ENCODE measurements at regions not wholly inside any gene's neighbourhood (a gene's known extent, or its start where the extent isn't known, plus 50 kb on each side); places are given as distances from the start of the nearest gene placed in this dataset.
"Not testable (repeated sequence)": the region's sequence is repeated elsewhere in the genome, so short reads cannot be mapped to it uniquely, and the experiment has no call there.

DNA sequence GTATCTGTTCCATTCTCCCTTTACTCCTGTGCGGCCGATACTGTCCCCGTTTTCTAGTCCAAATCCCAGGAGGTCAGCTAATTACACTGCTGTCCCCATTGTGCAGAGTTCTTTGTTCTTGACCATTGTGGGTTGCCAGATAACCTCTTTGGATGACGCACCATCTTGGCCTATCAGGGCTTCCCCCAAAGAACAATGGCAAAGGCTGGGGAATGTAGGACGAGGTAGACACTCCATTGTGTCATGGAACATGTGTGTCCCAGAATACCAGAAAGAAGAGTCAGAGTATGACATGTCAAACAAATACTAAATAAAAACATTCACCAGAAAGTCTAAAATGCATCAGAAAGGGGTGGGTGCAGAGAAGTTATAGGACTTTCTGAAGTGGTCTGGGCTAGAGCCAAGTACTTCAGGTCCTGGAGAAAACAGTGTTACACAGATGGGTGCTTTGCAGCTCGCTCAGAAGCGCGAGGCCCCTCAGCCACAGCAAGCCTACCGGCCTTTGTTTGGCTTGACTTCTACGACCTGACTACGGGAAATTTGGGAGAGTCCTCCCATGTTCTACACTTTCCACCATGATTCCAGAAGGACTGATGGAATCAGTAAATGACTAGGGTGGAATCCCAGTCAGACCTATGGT lies 83.2 kb upstream of the SSBP2 start:
- in situ Hi-C loops (cut with MboI; ENCODE audit: low sequenced_read_pairs) = no loop called here
- DNase-seq (ENCODE audit: low spot score in 2 of 2) = no peak
- Histone ChIP-seq H3K36me3 (replicated peaks) (no peaks in the 10 kb centered on the region), H3K4me1 (no peaks in the 10 kb centered on the region), H3K27me3 (ENCODE audit: low read depth) (no peaks in the 10 kb centered on the region), H3K4me3 (no peak overlapping the region), H3K9me3 (no peaks in the 10 kb centered on the region)

DNA sequence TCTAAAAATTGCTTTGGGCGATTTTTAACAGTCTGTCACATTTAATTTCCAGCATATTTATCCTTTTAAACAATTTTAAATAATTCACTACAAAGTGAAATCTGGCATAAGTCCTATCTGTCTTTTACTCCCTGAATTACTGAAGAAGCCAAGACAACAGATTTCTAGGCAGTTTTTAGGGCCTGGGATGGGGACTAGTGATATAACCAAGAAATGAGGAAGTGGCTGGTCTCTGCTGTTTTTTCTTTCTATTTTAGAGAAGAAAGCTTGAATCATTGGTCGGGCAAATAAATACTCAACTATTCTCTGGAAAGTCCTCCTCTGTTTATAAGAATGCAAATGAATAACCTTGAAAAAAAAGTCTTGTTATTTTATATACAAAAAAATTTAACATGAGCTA lies 79.7 kb upstream of the SSBP2 start:
- H3K36me3 ChIP-seq (replicated peaks) = no peaks in the 10 kb centered on the region
- no peaks in the 10 kb centered on the region for H3K4me1 ChIP-seq
- in situ Hi-C loops (cut with MboI; ENCODE audit: low sequenced_read_pairs) = no loop called here
- no peaks in the 10 kb centered on the region for H3K9me3 ChIP-seq
- no peak overlapping the region for H3K4me3 ChIP-seq
- no peak for DNase-seq (ENCODE audit: low spot score in 2 of 2)
- H3K27me3 ChIP-seq (ENCODE audit: low read depth) = no peaks in the 10 kb centered on the region

DNA sequence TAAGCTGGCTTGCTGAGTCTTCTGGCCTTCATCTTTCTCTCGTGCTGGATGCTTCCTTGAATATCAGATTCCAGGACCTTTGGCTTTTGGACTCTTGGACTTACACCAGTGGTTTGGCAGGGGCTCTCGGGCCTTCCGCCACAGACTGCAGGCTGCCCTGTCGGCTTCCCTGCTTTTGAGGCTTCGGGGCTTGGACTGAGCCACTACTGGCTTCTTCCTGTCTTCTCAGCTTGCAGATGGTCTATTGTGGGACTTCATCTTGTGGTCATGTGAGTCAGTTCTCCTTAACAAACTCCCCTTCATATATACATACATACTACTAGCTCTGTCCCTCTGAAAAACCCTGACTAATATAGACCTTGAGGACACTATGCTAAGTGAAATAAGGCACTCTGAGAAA lies 78.3 kb upstream of the SSBP2 start:
- Histone ChIP-seq H3K27me3 (ENCODE audit: low read depth) (no peaks in the 10 kb centered on the region), H3K9me3 (no peaks in the 10 kb centered on the region), H3K4me3 (no peak overlapping the region), H3K4me1 (no peaks in the 10 kb centered on the region), H3K36me3 (replicated peaks) (no peaks in the 10 kb centered on the region)
- no peak for DNase-seq (ENCODE audit: low spot score in 2 of 2)
- in situ Hi-C loops (cut with MboI; ENCODE audit: low sequenced_read_pairs) = no loop called here

DNA sequence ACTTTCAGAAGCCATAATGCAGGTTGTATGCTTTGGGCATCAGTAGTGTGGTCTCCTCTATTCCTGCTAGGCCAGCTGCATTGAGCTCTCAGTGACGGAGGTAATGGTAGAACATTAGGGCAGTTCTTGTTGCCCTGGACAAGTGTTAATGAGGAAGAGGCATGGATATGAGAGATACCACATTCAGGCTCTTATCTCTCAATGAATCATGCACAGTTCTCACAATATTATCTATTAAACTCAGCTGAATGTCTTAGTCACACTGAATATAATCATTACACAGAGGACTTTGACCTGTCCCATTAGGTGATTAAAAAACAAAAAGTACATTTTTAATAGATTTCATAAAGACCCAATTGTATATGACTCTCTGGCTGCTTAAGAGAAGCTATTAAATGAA lies 76.6 kb upstream of the SSBP2 start:
- no peak for DNase-seq (ENCODE audit: low spot score in 2 of 2)
- no peaks in the 10 kb centered on the region for H3K4me1 ChIP-seq
- H3K9me3 ChIP-seq = no peaks in the 10 kb centered on the region
- no peak overlapping the region for H3K4me3 ChIP-seq
- no peaks in the 10 kb centered on the region for H3K27me3 ChIP-seq (ENCODE audit: low read depth)
- in situ Hi-C loops (cut with MboI; ENCODE audit: low sequenced_read_pairs) = no loop called here
- no peaks in the 10 kb centered on the region for H3K36me3 ChIP-seq (replicated peaks)

DNA sequence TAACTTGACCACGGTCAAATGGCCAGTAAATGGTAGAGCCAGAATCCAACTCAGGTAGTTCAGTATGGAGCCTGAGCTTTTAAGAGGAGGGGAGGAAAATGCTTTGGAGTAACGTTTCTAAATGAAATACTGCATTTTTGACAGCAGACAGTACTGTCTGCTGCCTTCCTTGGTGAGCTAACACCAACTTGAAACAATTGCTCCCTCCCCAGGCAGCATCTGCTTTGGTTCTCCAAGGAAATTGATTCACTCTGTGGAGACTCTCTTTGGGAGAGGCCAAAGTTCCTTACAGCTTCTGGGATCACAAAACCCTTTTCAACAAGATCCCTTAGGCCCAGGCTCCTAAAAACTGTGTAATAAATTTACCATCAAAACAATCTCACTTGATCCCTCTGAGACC lies 75.2 kb upstream of the SSBP2 start:
- Histone ChIP-seq H3K36me3 (replicated peaks) (no peaks in the 10 kb centered on the region), H3K27me3 (ENCODE audit: low read depth) (no peaks in the 10 kb centered on the region), H3K9me3 (no peaks in the 10 kb centered on the region), H3K4me3 (no peak overlapping the region), H3K4me1 (no peaks in the 10 kb centered on the region)
- no peak for DNase-seq (ENCODE audit: low spot score in 2 of 2)
- in situ Hi-C loops (cut with MboI; ENCODE audit: low sequenced_read_pairs) = no loop called here

DNA sequence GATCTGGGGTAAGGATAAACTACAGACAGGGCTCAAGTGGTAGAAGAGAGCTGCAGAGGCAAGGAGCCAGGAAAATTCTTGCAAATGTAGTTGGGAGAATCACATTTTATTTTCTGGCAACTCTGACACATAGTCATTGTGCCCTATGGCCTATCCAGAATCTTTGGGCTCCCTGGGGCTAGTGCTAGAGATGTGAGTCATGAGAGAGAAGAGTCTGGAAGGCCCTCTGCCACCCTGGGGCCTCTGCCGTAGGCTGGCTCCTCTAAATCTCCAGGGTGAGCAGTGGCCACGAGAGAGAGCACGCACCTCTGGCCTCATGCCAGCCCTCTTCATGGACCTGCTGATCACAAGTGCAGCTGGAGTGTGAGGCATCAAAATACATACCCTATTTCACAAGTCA lies 74.3 kb upstream of the SSBP2 start:
- Histone ChIP-seq H3K27me3 (ENCODE audit: low read depth) (no peaks in the 10 kb centered on the region), H3K36me3 (replicated peaks) (no peaks in the 10 kb centered on the region), H3K4me3 (no peak overlapping the region), H3K9me3 (no peaks in the 10 kb centered on the region), H3K4me1 (no peaks in the 10 kb centered on the region)
- DNase-seq (ENCODE audit: low spot score in 2 of 2) = no peak
- in situ Hi-C loops (cut with MboI; ENCODE audit: low sequenced_read_pairs) = no loop called here

DNA sequence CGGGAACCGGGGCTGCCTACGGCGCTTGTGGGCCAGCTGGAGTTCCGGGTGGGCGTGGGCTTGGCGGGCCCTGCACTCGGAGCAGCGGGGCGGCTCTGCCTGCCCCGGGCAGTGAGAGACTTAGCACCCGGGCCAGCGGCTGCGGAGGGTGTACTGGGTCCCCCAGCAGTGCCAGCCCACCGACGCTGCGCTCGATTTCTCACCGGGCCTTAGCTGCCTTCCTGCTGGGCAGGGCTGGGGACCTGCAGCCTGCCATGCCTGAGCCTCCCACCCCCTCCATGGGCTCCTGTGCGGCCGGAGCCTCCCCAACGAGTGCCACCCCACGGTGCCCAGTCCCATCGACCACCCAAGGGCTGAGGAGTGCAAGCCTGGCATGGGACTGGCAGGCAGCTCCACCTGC lies 72.8 kb upstream of the SSBP2 start:
- in situ Hi-C loops (cut with MboI; ENCODE audit: low sequenced_read_pairs); H3K27me3 ChIP-seq (ENCODE audit: low read depth); H3K9me3 ChIP-seq; H3K36me3 ChIP-seq (replicated peaks); H3K4me1 ChIP-seq; DNase-seq (ENCODE audit: low spot score in 2 of 2); H3K4me3 ChIP-seq: not testable (repeated sequence)

DNA sequence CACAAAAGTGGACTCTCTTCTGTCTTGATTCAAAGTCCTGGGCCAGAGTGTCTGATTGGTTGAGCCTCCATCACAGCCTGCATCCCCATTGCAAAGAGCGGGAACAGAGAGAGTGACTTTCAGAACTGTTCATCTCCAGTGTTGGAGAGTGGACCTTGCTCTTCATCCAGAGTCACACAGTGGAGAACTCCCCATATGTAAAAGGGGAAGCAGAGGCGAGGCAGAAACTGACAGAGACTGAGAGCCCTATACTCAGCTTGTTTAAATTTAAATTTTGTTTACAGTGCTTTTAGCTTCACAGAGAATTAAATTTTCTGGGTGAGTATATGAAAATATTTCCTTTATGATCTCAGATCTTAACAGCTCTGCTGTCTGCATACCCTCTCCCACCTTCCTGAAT lies 70.0 kb upstream of the SSBP2 start:
- in situ Hi-C loops (cut with MboI; ENCODE audit: low sequenced_read_pairs) = no loop called here
- Histone ChIP-seq H3K36me3 (replicated peaks) (no peaks in the 10 kb centered on the region), H3K4me1 (no peaks in the 10 kb centered on the region), H3K9me3 (no peaks in the 10 kb centered on the region), H3K27me3 (ENCODE audit: low read depth) (no peaks in the 10 kb centered on the region), H3K4me3 (no peak overlapping the region)
- no peak for DNase-seq (ENCODE audit: low spot score in 2 of 2)

DNA sequence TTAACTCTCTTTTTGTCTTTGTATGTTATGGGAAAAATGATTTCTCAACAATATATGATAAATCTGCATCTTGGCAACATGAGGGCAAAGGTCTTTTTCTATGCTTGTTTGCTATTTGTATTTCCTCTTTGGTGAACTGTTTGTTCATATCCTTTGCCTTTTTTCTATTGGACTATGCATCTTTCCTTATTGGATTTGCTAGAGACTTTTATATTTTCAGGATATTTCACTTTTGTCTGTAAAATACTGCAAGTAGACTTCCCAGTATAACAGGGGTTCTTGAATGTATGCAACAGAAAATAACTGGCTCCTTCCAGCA lies 69.4 kb upstream of the SSBP2 start:
- DNase-seq (ENCODE audit: low spot score in 2 of 2) = no peak
- H3K4me1 ChIP-seq = no peaks in the 10 kb centered on the region
- H3K9me3 ChIP-seq = no peaks in the 10 kb centered on the region
- no peaks in the 10 kb centered on the region for H3K36me3 ChIP-seq (replicated peaks)
- no peak overlapping the region for H3K4me3 ChIP-seq
- in situ Hi-C loops (cut with MboI; ENCODE audit: low sequenced_read_pairs) = no loop called here
- H3K27me3 ChIP-seq (ENCODE audit: low read depth) = no peaks in the 10 kb centered on the region

DNA sequence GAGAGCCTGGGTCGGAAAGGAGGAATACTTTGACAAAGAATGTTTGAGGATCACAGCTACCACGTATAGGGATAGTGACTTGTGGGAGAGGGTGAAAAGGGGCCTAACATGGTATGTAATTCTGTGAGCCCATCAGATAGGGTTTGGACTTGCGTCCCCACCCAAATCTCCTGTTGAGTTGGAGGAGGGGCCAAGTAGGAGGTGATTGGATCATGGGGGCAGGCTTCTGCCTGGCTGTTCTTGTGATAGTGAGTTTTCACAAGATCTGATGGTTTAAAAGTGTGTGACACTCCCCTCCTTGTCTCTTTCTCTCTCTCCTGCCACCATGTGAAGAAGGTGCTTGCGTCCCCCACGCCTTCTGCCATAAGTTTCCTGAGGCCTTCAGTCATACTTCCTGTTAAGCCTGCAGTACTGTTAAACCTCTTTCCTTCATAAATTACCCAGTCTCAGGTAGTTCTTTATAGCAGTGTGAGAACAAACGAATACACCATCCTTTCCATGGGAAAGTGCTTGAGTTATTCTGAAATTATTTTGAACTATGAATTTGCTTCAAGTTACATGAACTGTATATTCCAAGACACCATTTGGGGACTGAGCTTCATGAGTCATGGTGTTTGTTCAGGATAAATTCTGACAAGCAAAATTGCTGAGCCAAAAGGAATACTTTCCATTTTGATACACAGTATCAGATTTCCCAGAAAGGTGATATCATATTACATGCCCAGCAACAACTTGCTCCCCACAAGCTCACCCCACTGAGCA lies 68.8 kb upstream of the SSBP2 start:
- in situ Hi-C loops (cut with MboI; ENCODE audit: low sequenced_read_pairs) = no loop called here
- H3K4me3 ChIP-seq = no peak overlapping the region
- no peak for DNase-seq (ENCODE audit: low spot score in 2 of 2)
- no peaks in the 10 kb centered on the region for H3K9me3 ChIP-seq
- H3K36me3 ChIP-seq (replicated peaks) = no peaks in the 10 kb centered on the region
- H3K4me1 ChIP-seq = no peaks in the 10 kb centered on the region
- no peaks in the 10 kb centered on the region for H3K27me3 ChIP-seq (ENCODE audit: low read depth)

DNA sequence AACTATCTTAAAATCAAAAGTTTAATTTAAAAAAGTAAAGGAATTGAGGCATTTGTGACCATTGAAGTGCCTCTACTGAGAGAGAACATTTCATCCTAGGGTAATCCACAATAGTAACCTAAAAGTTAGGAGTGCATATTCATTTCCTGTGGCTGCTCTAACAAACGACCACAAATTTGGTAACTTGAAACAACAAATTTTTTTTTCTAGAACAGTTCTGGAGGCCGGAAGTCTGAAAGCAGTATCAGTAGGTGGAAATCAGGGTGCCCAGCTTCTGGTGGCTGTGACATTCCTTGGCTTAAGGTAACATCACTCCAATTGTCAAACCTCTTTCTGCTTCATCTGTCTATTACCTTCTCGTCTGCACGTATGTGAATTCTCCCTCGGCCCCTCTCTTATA lies 67.1 kb upstream of the SSBP2 start:
- DNase-seq (ENCODE audit: low spot score in 2 of 2) = no peak
- Histone ChIP-seq H3K4me1 (no peaks in the 10 kb centered on the region), H3K9me3 (no peaks in the 10 kb centered on the region), H3K4me3 (no peak overlapping the region), H3K36me3 (replicated peaks) (no peaks in the 10 kb centered on the region), H3K27me3 (ENCODE audit: low read depth) (no peaks in the 10 kb centered on the region)
- in situ Hi-C loops (cut with MboI; ENCODE audit: low sequenced_read_pairs) = no loop called here

DNA sequence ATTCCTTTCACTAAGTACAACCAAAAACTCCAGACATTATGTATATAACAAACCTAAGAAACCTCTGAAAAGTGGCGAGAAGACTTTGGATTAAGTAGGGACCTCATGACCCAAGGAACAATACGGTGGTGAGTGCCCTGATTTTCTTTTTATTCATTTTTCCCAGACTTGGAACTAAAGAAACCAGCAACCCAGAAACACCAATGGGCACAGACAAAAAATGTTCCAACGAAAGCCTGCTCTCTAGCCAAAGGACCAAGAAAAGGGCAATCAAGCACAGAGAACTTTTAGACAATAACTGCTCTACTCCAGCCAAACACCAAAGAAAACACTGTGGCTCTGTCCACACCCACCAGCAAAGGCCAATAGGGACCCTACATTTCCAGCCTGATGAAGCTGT lies 66.2 kb upstream of the SSBP2 start:
- Histone ChIP-seq H3K36me3 (replicated peaks) (no peaks in the 10 kb centered on the region), H3K9me3 (no peaks in the 10 kb centered on the region), H3K4me1 (no peaks in the 10 kb centered on the region), H3K4me3 (no peak overlapping the region), H3K27me3 (ENCODE audit: low read depth) (no peaks in the 10 kb centered on the region)
- DNase-seq (ENCODE audit: low spot score in 2 of 2) = no peak
- in situ Hi-C loops (cut with MboI; ENCODE audit: low sequenced_read_pairs) = no loop called here

DNA sequence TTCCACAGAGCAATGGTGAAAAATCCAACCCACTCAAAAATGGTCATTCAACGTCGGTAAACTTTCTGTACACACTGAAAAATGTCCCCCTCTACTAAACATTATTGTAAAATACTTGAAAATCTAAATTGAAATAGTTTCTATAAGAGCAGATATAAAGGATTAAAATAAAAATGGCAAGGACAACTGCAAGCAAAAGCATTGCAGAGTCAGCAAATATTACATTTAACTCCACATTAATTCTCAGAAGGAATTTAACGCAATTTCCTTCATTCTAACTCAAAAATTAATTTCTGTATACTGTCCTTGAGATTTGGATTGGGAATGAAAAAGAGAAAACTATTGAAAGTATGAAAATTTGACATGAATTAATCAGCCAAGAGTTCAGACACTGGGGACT lies 64.4 kb upstream of the SSBP2 start:
- Histone ChIP-seq H3K9me3 (no peaks in the 10 kb centered on the region), H3K4me3 (no peak overlapping the region), H3K4me1 (no peaks in the 10 kb centered on the region), H3K36me3 (replicated peaks) (no peaks in the 10 kb centered on the region), H3K27me3 (ENCODE audit: low read depth) (no peaks in the 10 kb centered on the region)
- in situ Hi-C loops (cut with MboI; ENCODE audit: low sequenced_read_pairs) = no loop called here
- no peak for DNase-seq (ENCODE audit: low spot score in 2 of 2)

DNA sequence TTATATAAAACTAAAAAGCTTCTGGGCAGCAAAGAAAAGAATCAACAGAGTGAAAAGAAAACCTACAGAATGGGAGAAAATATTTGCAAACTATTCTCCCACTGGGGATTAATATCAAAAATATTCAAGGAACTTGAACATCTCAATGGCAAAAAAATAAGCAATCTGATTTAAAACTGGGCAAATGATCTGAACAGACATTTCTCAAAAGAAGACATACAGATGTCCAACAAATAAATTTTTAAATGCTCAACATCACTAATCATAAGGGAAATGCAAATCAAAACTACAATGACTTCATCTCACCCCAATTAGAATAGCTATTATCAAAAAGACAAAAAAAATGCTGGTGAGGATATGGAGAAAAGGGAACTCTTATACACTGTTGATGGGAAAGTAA lies 57.2 kb upstream of the SSBP2 start:
- H3K9me3 ChIP-seq = no peaks in the 10 kb centered on the region; the same call in 1 of the 2 replicates
- DNase-seq (ENCODE audit: low spot score in 2 of 2) = no peak
- no peak overlapping the region for H3K4me3 ChIP-seq
- H3K27me3 ChIP-seq (ENCODE audit: low read depth) = no peaks in the 10 kb centered on the region
- no peaks in the 10 kb centered on the region; the same call in 1 of the 2 replicates for H3K36me3 ChIP-seq (replicated peaks)
- H3K4me1 ChIP-seq = no peaks in the 10 kb centered on the region
- in situ Hi-C loops (cut with MboI; ENCODE audit: low sequenced_read_pairs) = no loop called here

DNA sequence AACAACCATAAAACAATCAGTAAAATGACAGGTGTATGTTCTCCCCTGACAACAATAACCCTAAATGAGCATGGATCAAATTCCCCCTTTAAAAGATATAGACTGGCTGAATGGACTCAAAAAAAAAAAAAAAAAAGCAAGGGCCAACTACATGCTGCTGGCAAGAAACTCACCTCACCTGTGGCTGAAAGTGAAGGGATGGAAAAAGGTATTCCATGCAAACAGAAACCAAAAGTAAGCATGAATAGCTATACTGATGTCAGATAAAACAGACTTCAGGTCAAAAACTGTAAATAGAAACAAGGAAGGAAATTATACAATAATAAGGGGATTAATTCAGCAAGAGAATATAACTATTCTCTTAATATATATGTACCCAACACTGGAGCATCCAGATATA lies 54.2 kb upstream of the SSBP2 start:
- H3K4me3 ChIP-seq = no peak overlapping the region
- no peaks in the 10 kb centered on the region; the same call in 1 of the 2 replicates for H3K36me3 ChIP-seq (replicated peaks)
- H3K9me3 ChIP-seq = no peaks in the 10 kb centered on the region; the same call in 1 of the 2 replicates
- H3K4me1 ChIP-seq = no peaks in the 10 kb centered on the region
- no peak for DNase-seq (ENCODE audit: low spot score in 2 of 2)
- H3K27me3 ChIP-seq (ENCODE audit: low read depth) = no peaks in the 10 kb centered on the region
- in situ Hi-C loops (cut with MboI; ENCODE audit: low sequenced_read_pairs) = no loop called here

All from HAP-1 (cell line).